Retinal pigment epithelial cell (primary cell): ENCODE measurements at regions not wholly inside any gene's neighbourhood (a gene's known extent, or its start where the extent isn't known, plus 50 kb on each side); places are given as distances from the start of the nearest gene placed in this dataset.
A peak's percentile ranks its signal among the peaks of the same experiment; 100 is the strongest.
"Not testable (repeated sequence)": the region's sequence is repeated elsewhere in the genome, so short reads cannot be mapped to it uniquely, and the experiment has no call there.

Experiments used
- DNase-seq: peaks from one replicate; pipeline ENCODE4 v3.0.0-alpha.2; 2010; ENCODE audit warnings: low read depth
- H3K4me3 ChIP-seq: 2 replicates; pipeline ENCODE4 v1.5.1; 2011; ENCODE audit warnings: mild to moderate bottlenecking, low read length, control low read depth, moderate library complexity
- TF ChIP-seq, protein P1 (sequence below): conservative IDR thresholded peaks from 2 replicates; pipeline ENCODE4 v1.5.1; 2011; ENCODE audit warnings: low read depth, low read length, control low read depth, inconsistent platforms

DNA sequence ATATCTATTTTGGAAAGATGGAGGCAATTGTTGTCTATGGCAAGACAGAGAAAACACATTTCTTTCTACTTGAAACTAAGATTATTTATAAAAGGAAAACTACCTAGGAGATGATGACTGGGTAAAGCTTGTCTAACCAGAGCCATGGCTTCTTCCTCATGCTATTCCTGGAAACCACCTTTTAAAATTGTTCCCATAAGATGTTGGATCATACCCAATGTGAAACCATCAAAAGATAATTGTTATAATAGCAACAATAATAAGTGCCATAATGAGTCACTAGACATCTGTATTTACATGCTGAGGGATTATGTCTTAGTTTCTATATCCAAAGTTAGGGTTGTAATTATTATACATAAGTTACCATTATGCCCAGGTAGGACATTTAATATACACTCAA, 428.4 kb downstream of the KCNJ2 start:
- H3K4me3 ChIP-seq = no peak overlapping the region
- no peak for DNase-seq
- TF ChIP-seq, protein P1, sequence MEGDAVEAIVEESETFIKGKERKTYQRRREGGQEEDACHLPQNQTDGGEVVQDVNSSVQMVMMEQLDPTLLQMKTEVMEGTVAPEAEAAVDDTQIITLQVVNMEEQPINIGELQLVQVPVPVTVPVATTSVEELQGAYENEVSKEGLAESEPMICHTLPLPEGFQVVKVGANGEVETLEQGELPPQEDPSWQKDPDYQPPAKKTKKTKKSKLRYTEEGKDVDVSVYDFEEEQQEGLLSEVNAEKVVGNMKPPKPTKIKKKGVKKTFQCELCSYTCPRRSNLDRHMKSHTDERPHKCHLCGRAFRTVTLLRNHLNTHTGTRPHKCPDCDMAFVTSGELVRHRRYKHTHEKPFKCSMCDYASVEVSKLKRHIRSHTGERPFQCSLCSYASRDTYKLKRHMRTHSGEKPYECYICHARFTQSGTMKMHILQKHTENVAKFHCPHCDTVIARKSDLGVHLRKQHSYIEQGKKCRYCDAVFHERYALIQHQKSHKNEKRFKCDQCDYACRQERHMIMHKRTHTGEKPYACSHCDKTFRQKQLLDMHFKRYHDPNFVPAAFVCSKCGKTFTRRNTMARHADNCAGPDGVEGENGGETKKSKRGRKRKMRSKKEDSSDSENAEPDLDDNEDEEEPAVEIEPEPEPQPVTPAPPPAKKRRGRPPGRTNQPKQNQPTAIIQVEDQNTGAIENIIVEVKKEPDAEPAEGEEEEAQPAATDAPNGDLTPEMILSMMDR = no peak

DNA sequence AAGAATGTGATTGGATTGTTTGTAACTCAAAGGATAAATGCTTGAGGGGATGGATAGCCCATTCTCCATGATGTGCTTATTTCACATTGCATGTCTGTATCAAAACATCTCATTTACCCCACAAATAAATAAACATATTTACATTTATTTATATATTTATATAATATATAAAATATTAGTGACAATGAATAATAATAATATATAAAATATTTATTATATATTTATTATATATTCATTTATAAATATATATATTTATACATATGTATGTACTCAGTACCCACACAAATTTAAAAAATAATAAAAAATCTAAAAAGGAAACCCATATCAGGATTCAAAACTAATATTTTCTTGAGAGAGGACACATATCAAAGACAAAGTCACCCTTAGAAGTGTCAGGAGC, 429.9 kb downstream of the KCNJ2 start:
- TF ChIP-seq, protein P1 = no peak
- no peak overlapping the region for H3K4me3 ChIP-seq
- DNase-seq = no peak

DNA sequence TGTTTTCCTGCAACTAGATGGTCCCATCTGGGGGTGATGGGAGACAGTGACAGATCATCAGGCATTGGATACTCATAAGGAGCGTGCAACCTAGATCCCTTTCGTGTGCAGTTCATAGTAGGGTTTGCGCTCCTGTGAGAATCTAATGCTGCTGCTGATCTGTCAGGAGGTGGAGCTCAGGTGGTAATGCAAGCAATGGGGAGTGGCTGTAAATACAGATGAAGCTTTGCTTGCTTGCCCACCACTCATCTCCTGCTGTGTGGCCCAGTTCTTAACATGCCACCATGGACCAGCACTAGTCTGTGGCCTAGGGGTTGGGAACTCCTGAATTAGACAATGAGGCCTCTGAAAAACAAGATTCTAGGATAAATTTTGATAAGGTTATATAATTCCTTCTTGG, 430.6 kb downstream of the KCNJ2 start:
- DNase-seq, H3K4me3 ChIP-seq: not testable (repeated sequence)

DNA sequence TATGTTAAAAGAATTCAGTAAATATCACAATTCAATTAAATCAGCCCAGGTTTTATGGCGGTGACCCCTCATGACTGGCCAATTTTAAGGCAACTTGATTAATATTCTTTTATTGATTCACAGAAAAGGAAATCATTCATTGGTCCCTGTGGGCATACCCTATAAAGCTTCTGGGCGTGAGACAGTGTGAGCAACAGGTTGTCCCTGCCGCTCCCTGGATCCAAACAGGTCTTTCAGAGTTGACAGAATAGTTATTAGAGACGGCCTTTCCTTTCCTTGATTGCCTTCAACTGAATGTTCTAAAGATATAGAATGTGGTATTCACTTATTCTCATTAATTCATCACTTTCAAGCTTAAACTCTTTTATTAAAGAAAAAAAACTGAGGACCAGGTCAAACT, 433.9 kb downstream of the KCNJ2 start:
- no peak overlapping the region for H3K4me3 ChIP-seq
- DNase-seq = no peak
- TF ChIP-seq, protein P1 = no peak

DNA sequence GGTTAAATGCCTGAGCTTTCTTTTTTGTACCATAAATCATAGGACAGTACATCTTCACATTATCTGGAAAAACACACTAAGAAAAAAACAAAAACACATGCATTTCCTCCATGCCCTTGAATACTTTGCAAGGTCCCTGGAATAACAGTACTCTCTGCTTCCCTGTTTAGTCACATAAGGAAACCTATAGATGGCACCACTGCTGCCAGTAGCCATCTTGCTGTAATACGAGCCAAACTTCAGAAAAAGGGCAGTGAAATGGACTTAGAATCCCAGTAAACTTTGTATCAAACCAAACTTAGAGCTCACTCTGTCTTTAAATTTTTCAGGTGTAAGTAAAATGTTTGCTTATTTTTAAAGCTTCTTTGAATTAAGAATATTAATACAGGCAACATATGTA, 435.5 kb downstream of the KCNJ2 start:
- TF ChIP-seq, protein P1 = no peak
- DNase-seq = no peak
- no peak overlapping the region for H3K4me3 ChIP-seq

DNA sequence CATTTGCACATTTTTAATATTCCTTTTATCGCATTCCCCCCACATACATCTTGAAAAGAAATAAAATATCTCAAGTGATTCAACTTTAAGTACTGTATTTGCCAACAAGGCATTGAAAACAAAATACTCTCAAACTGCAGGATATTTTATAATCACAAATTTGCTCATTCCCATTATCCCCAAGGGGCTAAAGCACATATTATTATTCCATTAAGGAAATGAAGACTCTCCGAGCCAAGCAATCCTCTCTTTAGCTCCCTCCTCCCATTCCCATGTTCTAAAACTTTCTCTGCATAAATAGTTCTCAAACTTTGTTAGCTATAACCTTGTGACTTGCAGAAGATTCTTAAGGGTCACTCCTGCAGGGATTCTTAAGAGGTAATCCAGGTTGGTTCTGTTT, 436.8 kb downstream of the KCNJ2 start:
- TF ChIP-seq, protein P1 = no peak
- no peak overlapping the region for H3K4me3 ChIP-seq
- DNase-seq = no peak

DNA sequence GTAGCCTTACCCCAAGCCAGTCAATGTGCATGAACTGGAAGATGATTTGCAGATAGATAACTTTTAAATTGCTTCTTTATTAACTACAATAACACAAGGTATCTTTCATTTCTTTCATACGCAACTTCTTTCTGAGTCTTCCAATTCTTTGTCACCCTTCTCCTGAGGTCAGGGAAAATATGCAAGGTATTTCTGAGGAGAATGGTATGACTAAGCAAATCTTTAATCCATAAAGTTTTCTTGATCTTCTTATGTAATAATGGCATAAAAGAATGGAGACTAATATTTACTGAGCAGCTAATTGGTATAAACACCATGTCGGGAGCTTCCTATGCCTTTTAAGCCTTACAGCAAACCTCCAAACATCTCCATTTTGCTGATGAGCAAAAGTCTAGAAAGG, 438.9 kb downstream of the KCNJ2 start:
- peak; percentile 74 for DNase-seq
- TF ChIP-seq, protein P1 = no peak
- no peak overlapping the region for H3K4me3 ChIP-seq

DNA sequence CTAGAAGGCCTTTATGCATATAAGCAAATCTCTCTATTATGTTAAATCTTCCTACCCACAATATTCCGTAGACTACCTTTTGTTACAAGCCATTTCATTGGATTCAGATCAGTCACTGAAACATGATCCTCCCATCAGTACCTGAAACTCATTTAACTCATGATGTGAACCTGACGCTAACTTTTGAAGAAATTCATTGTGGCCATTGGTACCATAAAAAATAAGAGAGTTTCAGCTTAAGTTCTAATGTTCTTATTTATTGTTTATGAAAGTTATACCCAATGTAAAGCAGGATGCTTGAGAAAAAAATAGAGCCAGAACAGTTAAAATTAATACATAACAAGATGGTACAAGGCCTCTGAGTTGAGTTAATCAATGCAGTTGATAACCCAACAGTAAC, 439.6 kb downstream of the KCNJ2 start:
- TF ChIP-seq, protein P1 = no peak
- no peak for DNase-seq
- H3K4me3 ChIP-seq = no peak overlapping the region
